GM23338 (cell line): ENCODE measurements at regions not wholly inside any gene's neighbourhood (a gene's known extent, or its start where the extent isn't known, plus 50 kb on each side); places are given as distances from the start of the nearest gene placed in this dataset.

ENCODE experiments used
- ATAC-seq: fragments of 200-7000 bp; cut with Tn5 transposase; 3 replicates; pipeline ENCODE4 v1.9.1; 2020
- DNase-seq: peaks from one replicate; pipeline ENCODE4 v3.0.0-alpha.2; 2015; ENCODE audit warnings: low spot score
- H2AFZ ChIP-seq: fragments of 200-600 bp; sonication (generic); 2 replicates; pipeline ENCODE4 v1.8.0; 2016; ENCODE audit warnings: antibody characterized with exemption, mild to moderate bottlenecking, moderate library complexity
- H3F3A ChIP-seq: fragments of 200-600 bp; sonication (generic); replicated peaks from 2 replicates; pipeline ENCODE4 v1.8.0; 2017; ENCODE audit warnings: antibody characterized with exemption, mixed run types, low read depth
- H3K27ac ChIP-seq: fragments of 200-600 bp; sonication (generic); 2 replicates; pipeline ENCODE4 v1.6.1; 2016; ENCODE audit warnings: low read depth
- H3K27me3 ChIP-seq: fragments of 200-600 bp; sonication (generic); 2 replicates; pipeline ENCODE4 v1.8.0; 2016; ENCODE audit warnings: mild to moderate bottlenecking, mixed run types, moderate library complexity; ENCODE audit not compliant: insufficient read depth
- H3K36me3 ChIP-seq: fragments of 200-600 bp; sonication (generic); 2 replicates; pipeline ENCODE4 v1.8.0; 2016; ENCODE audit warnings: mild to moderate bottlenecking; ENCODE audit not compliant: insufficient read depth
- H3K4me1 ChIP-seq: fragments of 200-600 bp; sonication (generic); 2 replicates; pipeline ENCODE4 v1.8.0; 2016; ENCODE audit warnings: mild to moderate bottlenecking, moderate library complexity; ENCODE audit not compliant: insufficient read depth
- H3K4me2 ChIP-seq: fragments of 200-600 bp; sonication (generic); 2 replicates; pipeline ENCODE4 v1.7.1; 2017; ENCODE audit warnings: mixed run types
- H3K4me3 ChIP-seq: fragments of 200-600 bp; sonication (generic); 2 replicates; pipeline ENCODE4 v1.6.1; 2016; ENCODE audit warnings: mixed run types
- H3K79me2 ChIP-seq: fragments of 200-600 bp; sonication (generic); replicated peaks from 2 replicates; pipeline ENCODE4 v1.8.0; 2017; ENCODE audit warnings: mild to moderate bottlenecking; ENCODE audit not compliant: insufficient read depth
- H3K9me2 ChIP-seq: fragments of 200-600 bp; sonication (generic); 2 replicates; pipeline ENCODE4 v1.8.0; 2017; ENCODE audit not compliant: insufficient read depth
- H4K20me1 ChIP-seq: fragments of 200-600 bp; sonication (generic); replicated peaks from 2 replicates; pipeline ENCODE4 v1.8.0; 2017; ENCODE audit warnings: mild to moderate bottlenecking; ENCODE audit not compliant: insufficient read depth
- H3K27ac Mint-ChIP-seq: 2 replicates; pipeline ENCODE4 v1.8.0; 2020; ENCODE audit warnings: inconsistent platforms, mild to moderate bottlenecking, moderate library complexity, mixed read lengths
- H3K27me3 Mint-ChIP-seq: 3 replicates; pipeline ENCODE4 v1.8.0; 2022; ENCODE audit warnings: low read depth, mild to moderate bottlenecking, moderate library complexity, mixed read lengths, inconsistent platforms; ENCODE audit not compliant: insufficient read depth, poor library complexity
- H3K36me3 Mint-ChIP-seq: 3 replicates; pipeline ENCODE4 v1.8.0; 2021; ENCODE audit warnings: low read depth, mild to moderate bottlenecking, inconsistent platforms, moderate library complexity, mixed read lengths
- H3K4me1 Mint-ChIP-seq: 3 replicates; pipeline ENCODE4 v1.8.0; 2020; ENCODE audit warnings: mild to moderate bottlenecking, inconsistent platforms, mixed read lengths
- H3K4me3 Mint-ChIP-seq: 3 replicates; pipeline ENCODE4 v1.8.0; 2021; ENCODE audit warnings: moderate library complexity, mild to moderate bottlenecking, inconsistent platforms, mixed read lengths
- H3K9me3 Mint-ChIP-seq: 3 replicates; pipeline ENCODE4 v1.8.0; 2020; ENCODE audit warnings: moderate library complexity, mild to moderate bottlenecking, inconsistent platforms, mixed read lengths
- CREB1 ChIP-seq: fragments of 250-450 bp; sonication (Bioruptor Pico); IDR thresholded peaks from 2 replicates; pipeline ENCODE4 v1.5.0; 2020; ENCODE audit warnings: low read depth, mild to moderate bottlenecking, moderate library complexity
- EZH2 ChIP-seq: fragments of 200-600 bp; sonication (generic); IDR thresholded peaks from one replicate; pipeline ENCODE4 v1.8.0; 2017; ENCODE audit warnings: antibody characterized with exemption, mild to moderate bottlenecking, low read depth; ENCODE audit not compliant: unreplicated experiment
- EZH2phosphoT487 ChIP-seq: fragments of 200-600 bp; sonication (generic); IDR thresholded peaks from one replicate; pipeline ENCODE4 v1.8.1; 2018; ENCODE audit warnings: antibody characterized with exemption; ENCODE audit not compliant: unreplicated experiment
- JUNB ChIP-seq: IDR thresholded peaks from one replicate; pipeline ENCODE4 v1.6.1; 2016; ENCODE audit warnings: antibody characterized with exemption; ENCODE audit not compliant: unreplicated experiment
- NANOG ChIP-seq: IDR thresholded peaks from 2 replicates; pipeline ENCODE4 v1.6.1; 2016; ENCODE audit warnings: antibody characterized with exemption, borderline replicate concordance
- POLR2AphosphoS5 ChIP-seq: IDR thresholded peaks from 2 replicates; pipeline ENCODE4 v1.6.1; 2016; ENCODE audit warnings: antibody characterized with exemption, low read depth
- STAT1 ChIP-seq: IDR thresholded peaks from one replicate; pipeline ENCODE4 v1.6.1; 2016; ENCODE audit warnings: antibody characterized with exemption; ENCODE audit not compliant: unreplicated experiment
- ZNF114 ChIP-seq: fragments of 250-450 bp; sonication (Bioruptor Pico); IDR thresholded peaks from 2 replicates; pipeline ENCODE4 v1.5.0; 2020; ENCODE audit warnings: mild to moderate bottlenecking, moderate library complexity
- ZNF331 ChIP-seq: fragments of 250-450 bp; sonication (Bioruptor Pico); IDR thresholded peaks from 2 replicates; pipeline ENCODE4 v1.5.0; 2020; ENCODE audit warnings: low read depth, mild to moderate bottlenecking, moderate library complexity
- TF ChIP-seq, protein P1 (sequence below), 2 experiments: fragments of 200-600 bp in 1 of 2; sonication (generic) in 1 of 2; conservative IDR thresholded peaks; 2 replicates each; pipeline versions ENCODE4 v1.5.1 to v1.6.1; 2016 to 2017; ENCODE audit warnings: antibody characterized with exemption in 2 of 2, low read depth in 2 of 2, mild to moderate bottlenecking in 2 of 2, moderate library complexity in 1 of 2
- TF ChIP-seq, protein P2 (sequence below): IDR thresholded peaks from 2 replicates; pipeline ENCODE4 v1.6.1; 2016; ENCODE audit warnings: antibody characterized with exemption
- TF ChIP-seq, protein P3 (sequence below): IDR thresholded peaks from one replicate; pipeline ENCODE4 v1.6.1; 2018; ENCODE audit warnings: antibody characterized with exemption; ENCODE audit not compliant: unreplicated experiment

GRCh38 chr12:89280833-89281538 is 71.3 kb downstream of the DUSP6 start (continued):
- TF ChIP-seq ZNF114 (CRISPR knock-in tag): no peak
- no peak for TF ChIP-seq EZH2
- TF ChIP-seq, protein P1, sequence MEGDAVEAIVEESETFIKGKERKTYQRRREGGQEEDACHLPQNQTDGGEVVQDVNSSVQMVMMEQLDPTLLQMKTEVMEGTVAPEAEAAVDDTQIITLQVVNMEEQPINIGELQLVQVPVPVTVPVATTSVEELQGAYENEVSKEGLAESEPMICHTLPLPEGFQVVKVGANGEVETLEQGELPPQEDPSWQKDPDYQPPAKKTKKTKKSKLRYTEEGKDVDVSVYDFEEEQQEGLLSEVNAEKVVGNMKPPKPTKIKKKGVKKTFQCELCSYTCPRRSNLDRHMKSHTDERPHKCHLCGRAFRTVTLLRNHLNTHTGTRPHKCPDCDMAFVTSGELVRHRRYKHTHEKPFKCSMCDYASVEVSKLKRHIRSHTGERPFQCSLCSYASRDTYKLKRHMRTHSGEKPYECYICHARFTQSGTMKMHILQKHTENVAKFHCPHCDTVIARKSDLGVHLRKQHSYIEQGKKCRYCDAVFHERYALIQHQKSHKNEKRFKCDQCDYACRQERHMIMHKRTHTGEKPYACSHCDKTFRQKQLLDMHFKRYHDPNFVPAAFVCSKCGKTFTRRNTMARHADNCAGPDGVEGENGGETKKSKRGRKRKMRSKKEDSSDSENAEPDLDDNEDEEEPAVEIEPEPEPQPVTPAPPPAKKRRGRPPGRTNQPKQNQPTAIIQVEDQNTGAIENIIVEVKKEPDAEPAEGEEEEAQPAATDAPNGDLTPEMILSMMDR (conservative IDR thresholded peaks at IDR 0.05; ENCODE audit: low read depth in 2 of 2): no peak
- TF ChIP-seq, protein P2, sequence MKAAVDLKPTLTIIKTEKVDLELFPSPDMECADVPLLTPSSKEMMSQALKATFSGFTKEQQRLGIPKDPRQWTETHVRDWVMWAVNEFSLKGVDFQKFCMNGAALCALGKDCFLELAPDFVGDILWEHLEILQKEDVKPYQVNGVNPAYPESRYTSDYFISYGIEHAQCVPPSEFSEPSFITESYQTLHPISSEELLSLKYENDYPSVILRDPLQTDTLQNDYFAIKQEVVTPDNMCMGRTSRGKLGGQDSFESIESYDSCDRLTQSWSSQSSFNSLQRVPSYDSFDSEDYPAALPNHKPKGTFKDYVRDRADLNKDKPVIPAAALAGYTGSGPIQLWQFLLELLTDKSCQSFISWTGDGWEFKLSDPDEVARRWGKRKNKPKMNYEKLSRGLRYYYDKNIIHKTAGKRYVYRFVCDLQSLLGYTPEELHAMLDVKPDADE: no peak
- TF ChIP-seq ZNF331 (CRISPR knock-in tag): no peak
- TF ChIP-seq CREB1 (CRISPR knock-in tag): no peak
- TF ChIP-seq STAT1: no peak
- TF ChIP-seq, protein P3, sequence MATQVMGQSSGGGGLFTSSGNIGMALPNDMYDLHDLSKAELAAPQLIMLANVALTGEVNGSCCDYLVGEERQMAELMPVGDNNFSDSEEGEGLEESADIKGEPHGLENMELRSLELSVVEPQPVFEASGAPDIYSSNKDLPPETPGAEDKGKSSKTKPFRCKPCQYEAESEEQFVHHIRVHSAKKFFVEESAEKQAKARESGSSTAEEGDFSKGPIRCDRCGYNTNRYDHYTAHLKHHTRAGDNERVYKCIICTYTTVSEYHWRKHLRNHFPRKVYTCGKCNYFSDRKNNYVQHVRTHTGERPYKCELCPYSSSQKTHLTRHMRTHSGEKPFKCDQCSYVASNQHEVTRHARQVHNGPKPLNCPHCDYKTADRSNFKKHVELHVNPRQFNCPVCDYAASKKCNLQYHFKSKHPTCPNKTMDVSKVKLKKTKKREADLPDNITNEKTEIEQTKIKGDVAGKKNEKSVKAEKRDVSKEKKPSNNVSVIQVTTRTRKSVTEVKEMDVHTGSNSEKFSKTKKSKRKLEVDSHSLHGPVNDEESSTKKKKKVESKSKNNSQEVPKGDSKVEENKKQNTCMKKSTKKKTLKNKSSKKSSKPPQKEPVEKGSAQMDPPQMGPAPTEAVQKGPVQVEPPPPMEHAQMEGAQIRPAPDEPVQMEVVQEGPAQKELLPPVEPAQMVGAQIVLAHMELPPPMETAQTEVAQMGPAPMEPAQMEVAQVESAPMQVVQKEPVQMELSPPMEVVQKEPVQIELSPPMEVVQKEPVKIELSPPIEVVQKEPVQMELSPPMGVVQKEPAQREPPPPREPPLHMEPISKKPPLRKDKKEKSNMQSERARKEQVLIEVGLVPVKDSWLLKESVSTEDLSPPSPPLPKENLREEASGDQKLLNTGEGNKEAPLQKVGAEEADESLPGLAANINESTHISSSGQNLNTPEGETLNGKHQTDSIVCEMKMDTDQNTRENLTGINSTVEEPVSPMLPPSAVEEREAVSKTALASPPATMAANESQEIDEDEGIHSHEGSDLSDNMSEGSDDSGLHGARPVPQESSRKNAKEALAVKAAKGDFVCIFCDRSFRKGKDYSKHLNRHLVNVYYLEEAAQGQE: no peak
- TF ChIP-seq JUNB: no peak
- no peak for TF ChIP-seq POLR2AphosphoS5

DNA sequence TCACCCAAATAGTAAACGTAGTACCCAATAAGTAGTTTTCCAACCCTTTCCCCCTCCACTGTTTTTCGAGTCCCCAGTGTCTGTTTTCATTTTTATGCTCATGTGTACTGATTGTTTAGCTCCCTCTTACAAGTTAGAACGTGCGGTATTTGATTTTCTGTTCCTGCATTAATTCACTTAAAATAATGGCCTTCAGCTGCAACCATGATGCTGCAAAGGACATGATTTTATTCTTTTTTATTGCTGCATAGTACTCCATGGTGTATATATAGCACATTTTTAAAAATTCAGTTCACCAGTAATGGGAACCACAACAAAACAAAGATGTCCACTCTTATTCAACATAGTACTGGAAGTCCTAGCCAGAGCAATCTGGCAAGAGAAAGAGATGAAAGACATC is 72.8 kb downstream of the DUSP6 start:
- Mint-ChIP-seq H3K27ac (no peak overlapping the region), H3K27me3 (no peaks in the 10 kb centered on the region), H3K4me1 (peaks cover 18% of the 10 kb centered on the region; the same call in 2 of the 3 replicates), H3K9me3 (no peaks in the 10 kb centered on the region), H3K4me3 (no peak overlapping the region), H3K36me3 (no peaks in the 10 kb centered on the region)
- no peaks in the 10 kb centered on the region for H3K27me3 ChIP-seq
- no peak overlapping the region for H3K27ac ChIP-seq
- no peak overlapping the region for H2AFZ ChIP-seq
- H3K4me2 ChIP-seq: no peak overlapping the region
- H3F3A ChIP-seq: no peaks in the 10 kb centered on the region
- H3K4me1 ChIP-seq: peaks cover 11% of the 10 kb centered on the region
- TF ChIP-seq POLR2AphosphoS5 (no peak), ZNF114 (CRISPR knock-in tag) (no peak), STAT1 (no peak), JUNB (no peak), ZNF331 (CRISPR knock-in tag) (no peak), EZH2phosphoT487 (no peak), NANOG (no peak)
- TF ChIP-seq, protein P3: no peak
- no peak overlapping the region for H3K4me3 ChIP-seq
- no peaks in the 10 kb centered on the region for H4K20me1 ChIP-seq
- no peaks in the 10 kb centered on the region; the same call in 1 of the 2 replicates for H3K9me2 ChIP-seq
- H3K79me2 ChIP-seq: no peaks in the 10 kb centered on the region
- ATAC-seq: no peak
- no peak for DNase-seq
- H3K36me3 ChIP-seq: no peaks in the 10 kb centered on the region
